Neural crest cell (in vitro differentiated cells): ENCODE measurements at regions not wholly inside any gene's neighbourhood (a gene's known extent, or its start where the extent isn't known, plus 50 kb on each side); places are given as distances from the start of the nearest gene placed in this dataset.

Source experiments
- DNase-seq: peaks from one replicate; pipeline ENCODE4 v3.0.0; 2021; ENCODE audit warnings: low read depth, mixed read lengths, low spot score
- H3K27ac Mint-ChIP-seq: one replicate; pipeline ENCODE4 v1.8.0; 2021; ENCODE audit warnings: mild to moderate bottlenecking, mixed read lengths; ENCODE audit not compliant: unreplicated experiment
- H3K27me3 Mint-ChIP-seq: 2 replicates; pipeline ENCODE4 v1.8.0; 2021; ENCODE audit warnings: low read depth, mild to moderate bottlenecking, mixed read lengths
- H3K36me3 Mint-ChIP-seq: 2 replicates; pipeline ENCODE4 v1.8.0; 2021; ENCODE audit warnings: low read depth, mild to moderate bottlenecking, mixed read lengths
- H3K4me1 Mint-ChIP-seq: 2 replicates; pipeline ENCODE4 v1.8.0; 2021; ENCODE audit warnings: mixed read lengths
- H3K4me3 Mint-ChIP-seq: one replicate; pipeline ENCODE4 v1.8.0; 2021; ENCODE audit warnings: mild to moderate bottlenecking, mixed read lengths
- H3K9me3 Mint-ChIP-seq: 2 replicates; pipeline ENCODE4 v1.8.0; 2021; ENCODE audit warnings: mixed read lengths
- CTCF ChIP-seq: fragments of 200-600 bp; sonication (generic); conservative IDR thresholded peaks from 2 replicates; pipeline ENCODE4 v1.5.0; 2021; ENCODE audit warnings: antibody characterized with exemption, mild to moderate bottlenecking

GRCh38 chr3:110741891-110742290, 329.7 kb upstream of the NECTIN3 start:
- H3K36me3 Mint-ChIP-seq = peaks cover 4% of the 10 kb centered on the region
- no peak for DNase-seq
- no peak for TF ChIP-seq CTCF
- no peaks in the 10 kb centered on the region for H3K4me1 Mint-ChIP-seq
- peaks cover 9% of the 10 kb centered on the region for H3K9me3 Mint-ChIP-seq
- H3K4me3 Mint-ChIP-seq = no peak overlapping the region
- H3K27ac Mint-ChIP-seq = peak overlapping the region; percentile 14
- H3K27me3 Mint-ChIP-seq = no peaks in the 10 kb centered on the region

- Mint-ChIP-seq H3K4me1 (no peaks in the 10 kb centered on the region), H3K4me3 (no peak overlapping the region), H3K27me3 (no peaks in the 10 kb centered on the region), H3K27ac (no peak overlapping the region), H3K9me3 (peaks cover 13% of the 10 kb centered on the region), H3K36me3 (peaks cover 4% of the 10 kb centered on the region)
- no peak for TF ChIP-seq CTCF
- no peak for DNase-seq
Observed at GRCh38 chr3:110743202-110743601, 328.4 kb upstream of the NECTIN3 start.

- Mint-ChIP-seq H3K27ac (no peak overlapping the region), H3K36me3 (peaks cover 4% of the 10 kb centered on the region), H3K4me1 (no peaks in the 10 kb centered on the region), H3K9me3 (peaks cover 12% of the 10 kb centered on the region), H3K27me3 (no peaks in the 10 kb centered on the region), H3K4me3 (no peak overlapping the region)
- no peak for TF ChIP-seq CTCF
- no peak for DNase-seq
Observed at GRCh38 chr3:110743984-110744383, 327.6 kb upstream of the NECTIN3 start.

- Mint-ChIP-seq H3K9me3 (peaks cover 10% of the 10 kb centered on the region), H3K4me3 (no peak overlapping the region), H3K36me3 (peaks cover 4% of the 10 kb centered on the region), H3K27me3 (no peaks in the 10 kb centered on the region), H3K4me1 (no peaks in the 10 kb centered on the region), H3K27ac (no peak overlapping the region)
- TF ChIP-seq CTCF = no peak
- DNase-seq = no peak
Observed at GRCh38 chr3:110744723-110745122, 326.9 kb upstream of the NECTIN3 start.

GRCh38 chr3:110749006-110749405, 322.6 kb upstream of the NECTIN3 start:
- no peak for TF ChIP-seq CTCF
- Mint-ChIP-seq H3K9me3 (peaks cover 10% of the 10 kb centered on the region), H3K4me3 (no peak overlapping the region), H3K36me3 (peaks cover 4% of the 10 kb centered on the region), H3K4me1 (peaks cover 2% of the 10 kb centered on the region), H3K27me3 (no peaks in the 10 kb centered on the region), H3K27ac (no peak overlapping the region)
- no peak for DNase-seq

- Mint-ChIP-seq H3K4me1 (peaks cover 14% of the 10 kb centered on the region), H3K36me3 (peaks cover 4% of the 10 kb centered on the region), H3K27ac (no peak overlapping the region), H3K9me3 (peaks cover 10% of the 10 kb centered on the region), H3K4me3 (no peak overlapping the region), H3K27me3 (no peaks in the 10 kb centered on the region)
- no peak for TF ChIP-seq CTCF
- no peak for DNase-seq
Observed at GRCh38 chr3:110750201-110750600, 321.4 kb upstream of the NECTIN3 start.
